MM.1S (cell line): ENCODE measurements at regions not wholly inside any gene's neighbourhood (a gene's known extent, or its start where the extent isn't known, plus 50 kb on each side); places are given as distances from the start of the nearest gene placed in this dataset.

Experiments
- DNase-seq: peaks from one replicate; pipeline ENCODE4 v3.0.0-alpha.2; 2015
- H2AFZ ChIP-seq: fragments of 300-600 bp; sonication (generic); 2 replicates; pipeline ENCODE4 v1.6.0; 2016; ENCODE audit warnings: antibody characterized with exemption, low read length
- H3F3A ChIP-seq: fragments of 300-600 bp; sonication (generic); 2 replicates; pipeline ENCODE4 v1.6.1; 2016; ENCODE audit warnings: mild to moderate bottlenecking, antibody characterized with exemption, low read length, moderate library complexity, mixed read lengths; ENCODE audit not compliant: insufficient read depth
- H3K27ac ChIP-seq: fragments of 300-600 bp; sonication (generic); 2 replicates; pipeline ENCODE4 v1.5.1; 2016; ENCODE audit warnings: mild to moderate bottlenecking, low read length
- H3K27me3 ChIP-seq: fragments of 300-600 bp; sonication (generic); replicated peaks from 2 replicates; pipeline ENCODE4 v1.6.0; 2016; ENCODE audit warnings: low read length; ENCODE audit not compliant: insufficient read depth
- H3K36me3 ChIP-seq: fragments of 300-600 bp; sonication (generic); replicated peaks from 2 replicates; pipeline ENCODE4 v1.6.1; 2016; ENCODE audit warnings: mild to moderate bottlenecking, low read length, mixed read lengths; ENCODE audit not compliant: insufficient read depth
- H3K4me1 ChIP-seq: fragments of 300-600 bp; sonication (generic); 2 replicates; pipeline ENCODE4 v1.6.1; 2016; ENCODE audit warnings: low read length, mixed read lengths
- H3K4me2 ChIP-seq: fragments of 300-600 bp; sonication (generic); 2 replicates; pipeline ENCODE4 v1.6.0; 2016; ENCODE audit warnings: low read depth, low read length
- H3K4me3 ChIP-seq: fragments of 300-600 bp; sonication (generic); 2 replicates; pipeline ENCODE4 v1.5.1; 2016; ENCODE audit warnings: low read length, mixed read lengths
- H3K79me2 ChIP-seq: fragments of 300-600 bp; sonication (generic); 2 replicates; pipeline ENCODE4 v1.6.1; 2016; ENCODE audit warnings: mixed run types, low read length, mixed read lengths
- H3K9ac ChIP-seq: fragments of 300-600 bp; sonication (generic); 2 replicates; pipeline ENCODE4 v1.6.1; 2016; ENCODE audit warnings: low read length, mixed read lengths
- H3K9me2 ChIP-seq: fragments of 300-600 bp; sonication (generic); replicated peaks from 2 replicates; pipeline ENCODE4 v1.6.1; 2016; ENCODE audit warnings: mild to moderate bottlenecking, low read length, mixed read lengths; ENCODE audit not compliant: insufficient read depth
- H3K9me3 ChIP-seq: fragments of 300-600 bp; sonication (generic); replicated peaks from 2 replicates; pipeline ENCODE4 v1.6.1; 2016; ENCODE audit warnings: mild to moderate bottlenecking, low read length, mixed read lengths; ENCODE audit not compliant: insufficient read depth
- H4K20me1 ChIP-seq: fragments of 300-600 bp; sonication (generic); 2 replicates; pipeline ENCODE4 v1.6.1; 2016; ENCODE audit warnings: mild to moderate bottlenecking, low read length, moderate library complexity, mixed read lengths; ENCODE audit not compliant: insufficient read depth
- EZH2 ChIP-seq: fragments of 300-600 bp; sonication (generic); optimal IDR thresholded peaks from 2 replicates; pipeline ENCODE3; 2017; ENCODE audit warnings: low read depth, mild to moderate bottlenecking, antibody characterized with exemption, low read length, mixed read lengths
- EZH2phosphoT487 ChIP-seq: fragments of 300-600 bp; sonication (generic); IDR thresholded peaks from 2 replicates; pipeline ENCODE4 v1.6.1; 2018; ENCODE audit warnings: antibody characterized with exemption, low read length
- TF ChIP-seq, protein P1 (sequence below): fragments of 300-600 bp; sonication (generic); IDR thresholded peaks from 2 replicates; pipeline ENCODE4 v1.5.1; 2016; ENCODE audit warnings: antibody characterized with exemption, low read length, mixed read lengths

DNA sequence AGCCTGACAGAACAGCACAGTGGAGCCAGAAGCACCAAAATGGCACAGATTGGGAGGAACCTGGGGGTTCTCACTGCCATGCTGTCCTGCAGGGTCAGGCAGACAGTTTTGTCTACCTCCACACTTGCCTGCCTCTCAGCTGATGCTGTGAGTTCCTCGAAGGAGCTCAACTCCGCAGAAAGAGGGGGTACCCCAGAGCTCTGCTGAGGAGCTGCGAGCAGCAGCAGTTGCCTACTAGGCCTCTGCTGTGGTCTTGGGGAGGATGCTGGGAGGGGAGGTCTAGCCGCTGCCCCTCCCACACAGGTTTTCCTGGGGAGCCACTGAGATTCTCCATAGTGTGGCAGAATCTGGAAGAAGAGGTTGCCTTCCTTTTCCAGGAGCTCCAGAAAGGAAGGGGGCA is 192.5 kb downstream of the FOXD2 start:
- no peak for DNase-seq
- no peaks in the 10 kb centered on the region for H3F3A ChIP-seq
- TF ChIP-seq EZH2 (no peak), EZH2phosphoT487 (no peak)
- TF ChIP-seq, protein P1, sequence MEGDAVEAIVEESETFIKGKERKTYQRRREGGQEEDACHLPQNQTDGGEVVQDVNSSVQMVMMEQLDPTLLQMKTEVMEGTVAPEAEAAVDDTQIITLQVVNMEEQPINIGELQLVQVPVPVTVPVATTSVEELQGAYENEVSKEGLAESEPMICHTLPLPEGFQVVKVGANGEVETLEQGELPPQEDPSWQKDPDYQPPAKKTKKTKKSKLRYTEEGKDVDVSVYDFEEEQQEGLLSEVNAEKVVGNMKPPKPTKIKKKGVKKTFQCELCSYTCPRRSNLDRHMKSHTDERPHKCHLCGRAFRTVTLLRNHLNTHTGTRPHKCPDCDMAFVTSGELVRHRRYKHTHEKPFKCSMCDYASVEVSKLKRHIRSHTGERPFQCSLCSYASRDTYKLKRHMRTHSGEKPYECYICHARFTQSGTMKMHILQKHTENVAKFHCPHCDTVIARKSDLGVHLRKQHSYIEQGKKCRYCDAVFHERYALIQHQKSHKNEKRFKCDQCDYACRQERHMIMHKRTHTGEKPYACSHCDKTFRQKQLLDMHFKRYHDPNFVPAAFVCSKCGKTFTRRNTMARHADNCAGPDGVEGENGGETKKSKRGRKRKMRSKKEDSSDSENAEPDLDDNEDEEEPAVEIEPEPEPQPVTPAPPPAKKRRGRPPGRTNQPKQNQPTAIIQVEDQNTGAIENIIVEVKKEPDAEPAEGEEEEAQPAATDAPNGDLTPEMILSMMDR = no peak
- no peak overlapping the region for H3K9ac ChIP-seq
- no peaks in the 10 kb centered on the region for H3K9me3 ChIP-seq
- H3K79me2 ChIP-seq = no peaks in the 10 kb centered on the region
- no peaks in the 10 kb centered on the region for H3K27me3 ChIP-seq
- no peaks in the 10 kb centered on the region for H3K36me3 ChIP-seq
- no peaks in the 10 kb centered on the region for H3K4me1 ChIP-seq
- H3K4me2 ChIP-seq = no peak overlapping the region
- no peak overlapping the region for H3K27ac ChIP-seq
- H3K4me3 ChIP-seq = no peak overlapping the region
- no peaks in the 10 kb centered on the region for H3K9me2 ChIP-seq
- H4K20me1 ChIP-seq = no peaks in the 10 kb centered on the region
- no peak overlapping the region for H2AFZ ChIP-seq

DNA sequence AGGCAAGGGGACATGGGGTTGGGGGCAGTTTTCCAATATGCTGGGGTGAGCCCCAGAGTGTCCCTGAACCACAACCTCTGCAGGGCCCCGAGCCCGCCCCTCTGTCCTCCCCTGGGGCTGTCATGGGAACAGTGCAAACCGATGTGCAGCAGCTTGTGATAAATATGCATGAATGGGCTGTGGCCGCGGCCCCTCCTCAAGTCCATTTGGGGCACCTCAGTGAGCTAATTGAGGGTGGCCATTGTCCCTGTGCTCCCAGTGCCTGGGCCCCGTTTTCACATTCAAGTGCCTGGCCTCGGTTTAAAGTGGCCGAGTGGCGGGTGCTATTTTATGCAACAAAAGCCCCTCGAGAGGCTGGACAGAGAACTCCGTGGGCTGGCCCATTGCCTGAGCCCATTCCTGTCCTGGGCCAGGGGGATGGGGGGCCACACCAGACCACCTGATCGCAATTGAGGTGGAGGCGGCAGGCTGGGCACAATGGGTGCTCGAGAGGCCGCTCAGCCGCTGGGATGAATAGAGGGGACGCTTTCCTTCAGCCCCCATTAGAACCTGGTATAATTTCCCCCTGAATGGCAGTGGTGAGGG is 193.7 kb downstream of the FOXD2 start:
- no peak overlapping the region for H3K27ac ChIP-seq
- H3K4me1 ChIP-seq = no peaks in the 10 kb centered on the region
- H3F3A ChIP-seq = no peaks in the 10 kb centered on the region
- no peak overlapping the region for H3K4me3 ChIP-seq
- no peaks in the 10 kb centered on the region for H3K27me3 ChIP-seq
- no peak for DNase-seq
- no peaks in the 10 kb centered on the region for H3K36me3 ChIP-seq
- no peaks in the 10 kb centered on the region for H3K9me3 ChIP-seq
- H3K79me2 ChIP-seq = no peaks in the 10 kb centered on the region
- H4K20me1 ChIP-seq = no peaks in the 10 kb centered on the region
- no peaks in the 10 kb centered on the region for H3K9me2 ChIP-seq
- H3K4me2 ChIP-seq = no peak overlapping the region
- no peak overlapping the region for H3K9ac ChIP-seq
- TF ChIP-seq EZH2phosphoT487 (no peak), EZH2 (no peak)
- TF ChIP-seq, protein P1 = no peak
- no peak overlapping the region for H2AFZ ChIP-seq

DNA sequence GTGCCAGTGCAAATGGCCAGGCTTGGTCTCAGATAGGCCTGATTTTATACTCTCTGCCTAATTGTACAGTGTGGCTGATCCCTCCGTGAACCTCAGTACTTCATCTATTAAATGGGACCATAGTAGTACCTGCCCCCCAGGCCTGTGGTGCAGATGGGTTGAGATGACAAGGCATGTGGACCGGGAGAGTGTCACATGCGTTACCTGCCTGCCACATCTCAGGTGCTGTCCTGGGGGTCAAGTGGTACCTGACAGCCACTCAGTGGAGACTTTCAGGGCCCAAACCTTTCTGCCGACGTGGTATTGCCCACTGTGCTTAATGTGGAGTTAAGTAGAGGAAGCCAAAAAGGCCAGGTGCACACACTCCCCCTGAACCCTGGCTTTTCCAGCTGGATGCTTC is 197.3 kb downstream of the FOXD2 start:
- TF ChIP-seq EZH2phosphoT487 = no peak
- TF ChIP-seq, protein P1 = no peak
- TF ChIP-seq EZH2 = no peak
- Histone ChIP-seq H3K4me3 (no peak overlapping the region), H3K9ac (no peak overlapping the region), H3K4me1 (no peaks in the 10 kb centered on the region), H3K27me3 (no peaks in the 10 kb centered on the region), H3K4me2 (no peak overlapping the region), H3K9me2 (no peaks in the 10 kb centered on the region), H3K27ac (no peak overlapping the region), H3F3A (no peaks in the 10 kb centered on the region), H2AFZ (no peak overlapping the region), H3K9me3 (no peaks in the 10 kb centered on the region), H4K20me1 (no peaks in the 10 kb centered on the region), H3K79me2 (no peaks in the 10 kb centered on the region), H3K36me3 (no peaks in the 10 kb centered on the region)
- no peak for DNase-seq
